Ovary (tissue), 7 donors: ENCODE measurements at regions not wholly inside any gene's neighbourhood (a gene's known extent, or its start where the extent isn't known, plus 50 kb on each side); places are given as distances from the start of the nearest gene placed in this dataset.

Experiments used
- DNase-seq, 5 donors: peaks; one replicate each; pipeline ENCODE4 v3.0.0-alpha.2; 2019 to 2020
- H3K27ac ChIP-seq, 2 donors: fragments of 200-600 bp; one replicate each; pipeline versions ENCODE4 v1.5.1 to v1.8.0; 2019 to 2022
- H3K27me3 ChIP-seq: fragments of 200-600 bp; one replicate; pipeline ENCODE4 v1.8.0; 2022
- H3K36me3 ChIP-seq: fragments of 200-600 bp; sonication (generic); one replicate; pipeline ENCODE4 v1.5.1; 2019
- H3K4me1 ChIP-seq: one replicate; pipeline ENCODE4 v1.8.1; 2013; ENCODE audit warnings: mild to moderate bottlenecking, moderate library complexity; ENCODE audit not compliant: insufficient read depth
- H3K4me3 ChIP-seq: fragments of 200-600 bp; sonication (generic); one replicate; pipeline ENCODE4 v1.5.1; 2017
- H3K9me3 ChIP-seq, 2 donors: fragments of 200-600 bp in 1 of 2; sonication (generic) in 1 of 2; one replicate each; pipeline versions ENCODE4 v1.5.1 to v1.8.1; 2013 to 2019; ENCODE audit warnings: mild to moderate bottlenecking in 1 of 2, moderate library complexity in 1 of 2
- EP300 ChIP-seq: sonication (generic); formaldehyde crosslinking; IDR thresholded peaks from one replicate; pipeline ENCODE4 v1.6.1; 2017; ENCODE audit warnings: antibody characterized with exemption
- POLR2A ChIP-seq: fragments of 450-650 bp; IDR thresholded peaks from one replicate; pipeline ENCODE4 v1.6.1; 2017; ENCODE audit warnings: antibody characterized with exemption, mild to moderate bottlenecking, moderate library complexity
- WGBS, 3 donors: extraction: QIAGEN DNeasy Blood & Tissue Kit in 1 of 3; methylation state at CpG; one replicate each; pipeline versions ENCODE4 v1.1.5 to v1.1.7; 2013 to 2017; 5-methylcytosine and 5-hydroxymethylcytosine counted together
- intact Hi-C, 4 donors: fragments of 100-400 bp; cut with DNase I; formaldehyde crosslinking; loops; one replicate each; pipeline versions ENCODE4 v1.11.0 to v1.15.1; 2022 to 2023
- TF ChIP-seq, protein P1 (sequence below), 3 donors: fragments of 450-650 bp in 2 of 3; fragments of 200-600 bp in 1 of 3; IDR thresholded peaks; one replicate each; pipeline versions ENCODE4 v1.5.1 to v1.8.0; 2016 to 2022; ENCODE audit warnings: antibody characterized with exemption in 3 of 3, mild to moderate bottlenecking in 1 of 3
- donor health status: DM: no; HTN: no; CAD: no; lungs with moderate emphysema.
- donor health status: DM: no; HTN: no; CAD: no.
- donor health status: Bipolar disorder and iron deficiency.
- donor health status: DM: no; HTN: no; CAD: no.
- donor health status: DM: yes; HTN: yes; CAD: no.

DNA sequence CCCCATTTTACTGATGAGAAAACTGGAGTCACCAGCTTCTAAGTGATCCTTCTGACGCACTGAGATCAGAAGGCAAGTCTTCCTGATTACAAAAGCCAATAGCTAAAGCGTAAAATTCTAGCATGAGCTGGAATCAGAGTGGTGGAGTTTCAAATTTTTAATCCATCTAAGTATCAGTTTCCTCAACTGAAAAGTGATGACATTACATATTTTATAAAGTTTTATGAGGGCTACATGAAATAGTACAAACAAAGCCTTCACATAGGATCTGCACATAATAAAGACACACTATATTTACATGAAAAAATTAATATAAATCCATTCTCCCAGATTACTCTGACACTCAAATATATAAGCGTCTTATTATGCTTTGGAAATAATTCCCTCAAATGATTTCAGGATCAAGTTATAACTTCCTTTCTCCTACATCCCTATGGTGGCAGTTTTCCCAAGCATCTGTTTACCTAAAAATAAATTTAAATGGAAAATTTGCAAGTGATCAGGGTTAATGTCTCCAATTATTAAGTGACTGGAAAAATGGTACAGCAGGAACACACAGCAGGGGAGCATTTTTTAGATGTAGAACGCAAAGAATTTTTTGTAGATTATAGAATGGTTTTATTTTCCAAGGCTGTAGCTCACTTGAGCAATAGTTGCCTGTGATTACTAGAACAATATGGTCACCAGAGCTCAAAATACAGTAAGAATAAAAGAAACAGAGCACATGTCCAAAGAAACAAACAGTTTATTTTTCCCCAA, 490.4 kb upstream of the C1orf87 start:
- Histone ChIP-seq H3K27ac (no peak overlapping the region), H3K27me3 (no peaks in the 10 kb centered on the region), H3K9me3 (no peaks in the 10 kb centered on the region), H3K36me3 (no peaks in the 10 kb centered on the region), H3K4me3 (no peak overlapping the region), H3K4me1 (peaks cover 4% of the 10 kb centered on the region)
- no peak for DNase-seq
- intact Hi-C loops: no loop called here
- WGBS, 3 donors: 79 to 90% (median 84%) methylated on average over 4 of the region's 4 CpGs
- TF ChIP-seq, protein P1, sequence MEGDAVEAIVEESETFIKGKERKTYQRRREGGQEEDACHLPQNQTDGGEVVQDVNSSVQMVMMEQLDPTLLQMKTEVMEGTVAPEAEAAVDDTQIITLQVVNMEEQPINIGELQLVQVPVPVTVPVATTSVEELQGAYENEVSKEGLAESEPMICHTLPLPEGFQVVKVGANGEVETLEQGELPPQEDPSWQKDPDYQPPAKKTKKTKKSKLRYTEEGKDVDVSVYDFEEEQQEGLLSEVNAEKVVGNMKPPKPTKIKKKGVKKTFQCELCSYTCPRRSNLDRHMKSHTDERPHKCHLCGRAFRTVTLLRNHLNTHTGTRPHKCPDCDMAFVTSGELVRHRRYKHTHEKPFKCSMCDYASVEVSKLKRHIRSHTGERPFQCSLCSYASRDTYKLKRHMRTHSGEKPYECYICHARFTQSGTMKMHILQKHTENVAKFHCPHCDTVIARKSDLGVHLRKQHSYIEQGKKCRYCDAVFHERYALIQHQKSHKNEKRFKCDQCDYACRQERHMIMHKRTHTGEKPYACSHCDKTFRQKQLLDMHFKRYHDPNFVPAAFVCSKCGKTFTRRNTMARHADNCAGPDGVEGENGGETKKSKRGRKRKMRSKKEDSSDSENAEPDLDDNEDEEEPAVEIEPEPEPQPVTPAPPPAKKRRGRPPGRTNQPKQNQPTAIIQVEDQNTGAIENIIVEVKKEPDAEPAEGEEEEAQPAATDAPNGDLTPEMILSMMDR (IDR thresholded peaks at IDR 0.05): no peak
- TF ChIP-seq EP300: no peak
- no peak for TF ChIP-seq POLR2A

GRCh38 chr1:60562740-60563139, 489.2 kb upstream of the C1orf87 start:
- no peaks in the 10 kb centered on the region for H3K9me3 ChIP-seq
- H3K27me3 ChIP-seq: no peaks in the 10 kb centered on the region
- no peaks in the 10 kb centered on the region for H3K36me3 ChIP-seq
- TF ChIP-seq EP300: no peak
- TF ChIP-seq, protein P1 (IDR thresholded peaks at IDR 0.05): no peak
- no peak for TF ChIP-seq POLR2A
- peaks cover 4% of the 10 kb centered on the region for H3K4me1 ChIP-seq
- H3K4me3 ChIP-seq: no peak overlapping the region
- intact Hi-C loops: no loop called here
- no peak overlapping the region for H3K27ac ChIP-seq
- WGBS, 3 donors: 54 to 73% (median 55%) methylated on average over 5 of the region's 5 CpGs
- no peak for DNase-seq

GRCh38 chr1:60560701-60561100, 487.1 kb upstream of the C1orf87 start:
- H3K4me1 ChIP-seq: peaks cover 4% of the 10 kb centered on the region
- H3K4me3 ChIP-seq: no peak overlapping the region
- no peaks in the 10 kb centered on the region for H3K9me3 ChIP-seq
- no peak overlapping the region for H3K27ac ChIP-seq
- H3K36me3 ChIP-seq: no peaks in the 10 kb centered on the region
- TF ChIP-seq, protein P1 (IDR thresholded peaks at IDR 0.05): no peak
- TF ChIP-seq POLR2A (no peak), EP300 (no peak)
- intact Hi-C loops: no loop called here
- DNase-seq: no peak
- H3K27me3 ChIP-seq: no peaks in the 10 kb centered on the region
- WGBS, 3 donors: 93 to 95% (median 93%) methylated on average over 3 of the region's 3 CpGs

- intact Hi-C loops: no loop called here
- Histone ChIP-seq H3K9me3 (no peaks in the 10 kb centered on the region), H3K27me3 (no peaks in the 10 kb centered on the region), H3K4me3 (no peak overlapping the region), H3K36me3 (no peaks in the 10 kb centered on the region), H3K4me1 (no peaks in the 10 kb centered on the region), H3K27ac (no peak overlapping the region)
- no peak for DNase-seq
- WGBS, 3 donors: 78 to 86% (median 84%) methylated on average over 2 of the region's 2 CpGs
- TF ChIP-seq POLR2A (no peak), EP300 (no peak)
- TF ChIP-seq, protein P1 (IDR thresholded peaks at IDR 0.05): no peak
Observed at GRCh38 chr1:60558236-60558635, 484.7 kb upstream of the C1orf87 start.
